HUES48 (cell line): ENCODE measurements at regions not wholly inside any gene's neighbourhood (a gene's known extent, or its start where the extent isn't known, plus 50 kb on each side); places are given as distances from the start of the nearest gene placed in this dataset.

Experiments
- H3K27ac ChIP-seq: one replicate; pipeline ENCODE4 v1.7.0; 2013; ENCODE audit warnings: low read depth, low read length, inconsistent platforms
- H3K27me3 ChIP-seq: 2 replicates; pipeline ENCODE4 v1.6.1; 2013; ENCODE audit warnings: mild to moderate bottlenecking, low read length; ENCODE audit not compliant: control insufficient read depth, insufficient read depth
- H3K36me3 ChIP-seq: 2 replicates; pipeline ENCODE4 v1.6.1; 2013; ENCODE audit warnings: low read length; ENCODE audit not compliant: control insufficient read depth, insufficient read depth
- H3K4me1 ChIP-seq: 2 replicates; pipeline ENCODE4 v1.6.1; 2013; ENCODE audit warnings: mild to moderate bottlenecking, low read length; ENCODE audit not compliant: control insufficient read depth, insufficient read depth
- H3K4me3 ChIP-seq: 2 replicates; pipeline ENCODE4 v1.5.1; 2013; ENCODE audit warnings: mild to moderate bottlenecking, low read depth, low read length
- H3K9ac ChIP-seq: 2 replicates; pipeline ENCODE4 v1.6.1; 2013; ENCODE audit warnings: mild to moderate bottlenecking, low read depth, low read length, moderate library complexity
- H3K9me3 ChIP-seq: 2 replicates; pipeline ENCODE4 v1.6.1; 2013; ENCODE audit warnings: low read length; ENCODE audit not compliant: control insufficient read depth, insufficient read depth

GRCh38 chr6:90435207-90435899, 138.7 kb upstream of the BACH2 start:
- Histone ChIP-seq H3K27ac (peak overlapping the region; percentile 47), H3K27me3 (no peaks in the 10 kb centered on the region), H3K9me3 (peaks cover 14% of the 10 kb centered on the region), H3K9ac (no peak overlapping the region), H3K36me3 (no peaks in the 10 kb centered on the region), H3K4me1 (peaks cover 47% of the 10 kb centered on the region), H3K4me3 (no peak overlapping the region)

GRCh38 chr6:90434094-90434493, 137.5 kb upstream of the BACH2 start:
- Histone ChIP-seq H3K36me3 (no peaks in the 10 kb centered on the region), H3K4me3 (no peak overlapping the region), H3K4me1 (peaks cover 42% of the 10 kb centered on the region), H3K9ac (no peak overlapping the region), H3K9me3 (peaks cover 26% of the 10 kb centered on the region), H3K27me3 (no peaks in the 10 kb centered on the region), H3K27ac (no peak overlapping the region)

GRCh38 chr6:90432937-90433336, 136.3 kb upstream of the BACH2 start:
- no peaks in the 10 kb centered on the region for H3K36me3 ChIP-seq
- H3K4me3 ChIP-seq: no peak overlapping the region
- no peak overlapping the region for H3K27ac ChIP-seq
- peaks cover 26% of the 10 kb centered on the region for H3K9me3 ChIP-seq
- no peaks in the 10 kb centered on the region for H3K27me3 ChIP-seq
- peaks cover 37% of the 10 kb centered on the region for H3K4me1 ChIP-seq
- H3K9ac ChIP-seq: no peak overlapping the region

- Histone ChIP-seq H3K27ac (no peak overlapping the region), H3K27me3 (no peaks in the 10 kb centered on the region), H3K9ac (no peak overlapping the region), H3K4me1 (peaks cover 30% of the 10 kb centered on the region), H3K36me3 (no peaks in the 10 kb centered on the region), H3K4me3 (no peak overlapping the region), H3K9me3 (peaks cover 26% of the 10 kb centered on the region)
Measured at GRCh38 chr6:90432041-90432775, 135.6 kb upstream of the BACH2 start.

- H3K27ac ChIP-seq: no peak overlapping the region
- H3K9me3 ChIP-seq: peaks cover 26% of the 10 kb centered on the region
- peaks cover 24% of the 10 kb centered on the region for H3K4me1 ChIP-seq
- H3K36me3 ChIP-seq: no peaks in the 10 kb centered on the region
- no peak overlapping the region for H3K9ac ChIP-seq
- H3K27me3 ChIP-seq: no peaks in the 10 kb centered on the region
- H3K4me3 ChIP-seq: no peak overlapping the region
Measured at GRCh38 chr6:90431576-90431975, 134.9 kb upstream of the BACH2 start.

GRCh38 chr6:90429713-90430112, 133.1 kb upstream of the BACH2 start:
- H3K4me3 ChIP-seq: no peak overlapping the region
- H3K36me3 ChIP-seq: no peaks in the 10 kb centered on the region
- no peak overlapping the region for H3K9ac ChIP-seq
- H3K27me3 ChIP-seq: no peaks in the 10 kb centered on the region
- peaks cover 5% of the 10 kb centered on the region; the same call in 1 of the 2 replicates for H3K4me1 ChIP-seq
- H3K27ac ChIP-seq: no peak overlapping the region
- H3K9me3 ChIP-seq: peaks cover 26% of the 10 kb centered on the region

GRCh38 chr6:90428514-90428913, 131.9 kb upstream of the BACH2 start:
- Histone ChIP-seq H3K4me3 (no peak overlapping the region), H3K27ac (no peak overlapping the region), H3K9me3 (peaks cover 17% of the 10 kb centered on the region; the same call in 1 of the 2 replicates), H3K27me3 (no peaks in the 10 kb centered on the region), H3K4me1 (no peaks in the 10 kb centered on the region), H3K36me3 (no peaks in the 10 kb centered on the region), H3K9ac (no peak overlapping the region)

- no peak overlapping the region for H3K4me3 ChIP-seq
- no peaks in the 10 kb centered on the region for H3K36me3 ChIP-seq
- H3K27ac ChIP-seq: no peak overlapping the region
- H3K4me1 ChIP-seq: no peaks in the 10 kb centered on the region
- H3K9me3 ChIP-seq: peaks cover 10% of the 10 kb centered on the region; the same call in 1 of the 2 replicates
- no peak overlapping the region for H3K9ac ChIP-seq
- H3K27me3 ChIP-seq: no peaks in the 10 kb centered on the region
Measured at GRCh38 chr6:90425161-90425641, 128.6 kb upstream of the BACH2 start.

- no peak overlapping the region for H3K9ac ChIP-seq
- no peaks in the 10 kb centered on the region for H3K36me3 ChIP-seq
- no peak overlapping the region for H3K27ac ChIP-seq
- H3K27me3 ChIP-seq: no peaks in the 10 kb centered on the region
- H3K4me3 ChIP-seq: no peak overlapping the region
- H3K4me1 ChIP-seq: no peaks in the 10 kb centered on the region
- peaks cover 4% of the 10 kb centered on the region; the same call in 1 of the 2 replicates for H3K9me3 ChIP-seq
Measured at GRCh38 chr6:90424580-90424979, 127.9 kb upstream of the BACH2 start.

- no peak overlapping the region for H3K27ac ChIP-seq
- no peak overlapping the region for H3K4me3 ChIP-seq
- H3K36me3 ChIP-seq: no peaks in the 10 kb centered on the region
- H3K9me3 ChIP-seq: no peaks in the 10 kb centered on the region
- no peaks in the 10 kb centered on the region for H3K27me3 ChIP-seq
- no peaks in the 10 kb centered on the region for H3K4me1 ChIP-seq
- H3K9ac ChIP-seq: no peak overlapping the region
Measured at GRCh38 chr6:90421666-90422065, 125.0 kb upstream of the BACH2 start.

- Histone ChIP-seq H3K4me1 (no peaks in the 10 kb centered on the region), H3K9ac (no peak overlapping the region), H3K9me3 (no peaks in the 10 kb centered on the region), H3K27me3 (no peaks in the 10 kb centered on the region), H3K36me3 (no peaks in the 10 kb centered on the region), H3K27ac (no peak overlapping the region), H3K4me3 (no peak overlapping the region)
Measured at GRCh38 chr6:90420500-90420899, 123.9 kb upstream of the BACH2 start.
